ENCODE measurements at regions not wholly inside any gene's neighbourhood (a gene's known extent, or its start where the extent isn't known, plus 50 kb on each side); places are given as distances from the start of the nearest gene placed in this dataset.

DNA sequence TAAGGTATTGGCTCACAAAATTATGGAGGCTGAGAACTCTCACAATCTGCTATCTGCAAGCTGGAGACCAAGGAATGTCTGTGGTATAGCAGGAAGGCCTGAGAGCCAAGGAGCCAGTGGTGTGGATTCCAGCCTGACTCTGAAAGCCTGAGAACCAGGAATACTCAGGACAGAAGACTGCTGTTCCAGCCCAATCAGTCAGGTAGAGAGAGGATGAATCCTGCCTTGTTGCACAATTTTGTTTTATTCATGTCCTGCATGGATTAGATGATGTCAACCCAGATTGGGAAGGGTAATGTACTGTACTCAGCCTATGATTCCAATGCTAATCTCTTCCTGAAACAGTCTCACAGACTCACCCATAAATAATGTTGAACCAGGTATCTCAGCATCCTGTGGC is 312.4 kb upstream of the KCNMB2 start:
- no peak overlapping the region for H3K27ac ChIP-seq
- no peaks in the 10 kb centered on the region for H3K9me3 ChIP-seq (ENCODE audit: insufficient read depth, low read depth)
- H3K4me1 ChIP-seq (replicated peaks; ENCODE audit: insufficient read depth), result no peaks in the 10 kb centered on the region
- no peaks in the 10 kb centered on the region for H3K79me2 ChIP-seq (ENCODE audit: low read depth)
- H2AFZ ChIP-seq, result no peak overlapping the region
- DNase-seq, result no peak
- no peaks in the 10 kb centered on the region for H3K27me3 ChIP-seq (ENCODE audit: insufficient read depth, low read depth)
- H3F3A ChIP-seq (ENCODE audit: insufficient read depth, low read depth), result no peaks in the 10 kb centered on the region
- no peaks in the 10 kb centered on the region for H3K9me2 ChIP-seq (ENCODE audit: insufficient read depth)
- intact Hi-C loops (cut with micrococcal nuclease; ENCODE audit: unreplicated experiment), result no loop called here
- no peak overlapping the region for H3K4me2 ChIP-seq
- H3K4me3 ChIP-seq, result no peak overlapping the region
- BruUV-seq (replicated peaks), result no TSS peak
- TF ChIP-seq, protein P1, sequence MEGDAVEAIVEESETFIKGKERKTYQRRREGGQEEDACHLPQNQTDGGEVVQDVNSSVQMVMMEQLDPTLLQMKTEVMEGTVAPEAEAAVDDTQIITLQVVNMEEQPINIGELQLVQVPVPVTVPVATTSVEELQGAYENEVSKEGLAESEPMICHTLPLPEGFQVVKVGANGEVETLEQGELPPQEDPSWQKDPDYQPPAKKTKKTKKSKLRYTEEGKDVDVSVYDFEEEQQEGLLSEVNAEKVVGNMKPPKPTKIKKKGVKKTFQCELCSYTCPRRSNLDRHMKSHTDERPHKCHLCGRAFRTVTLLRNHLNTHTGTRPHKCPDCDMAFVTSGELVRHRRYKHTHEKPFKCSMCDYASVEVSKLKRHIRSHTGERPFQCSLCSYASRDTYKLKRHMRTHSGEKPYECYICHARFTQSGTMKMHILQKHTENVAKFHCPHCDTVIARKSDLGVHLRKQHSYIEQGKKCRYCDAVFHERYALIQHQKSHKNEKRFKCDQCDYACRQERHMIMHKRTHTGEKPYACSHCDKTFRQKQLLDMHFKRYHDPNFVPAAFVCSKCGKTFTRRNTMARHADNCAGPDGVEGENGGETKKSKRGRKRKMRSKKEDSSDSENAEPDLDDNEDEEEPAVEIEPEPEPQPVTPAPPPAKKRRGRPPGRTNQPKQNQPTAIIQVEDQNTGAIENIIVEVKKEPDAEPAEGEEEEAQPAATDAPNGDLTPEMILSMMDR (conservative IDR thresholded peaks at IDR 0.05), result no peak
- TF ChIP-seq EZH2 (IDR thresholded peaks at IDR 0.05; ENCODE audit: low read depth), result no peak
- CTCF ChIA-PET, result no interaction called here
- H3K36me3 ChIP-seq (ENCODE audit: low read depth), result no peaks in the 10 kb centered on the region
- POLR2A ChIA-PET (ENCODE audit: unreplicated experiment), result no interaction called here
- no peaks in the 10 kb centered on the region for H4K20me1 ChIP-seq (ENCODE audit: insufficient read depth)

DNA sequence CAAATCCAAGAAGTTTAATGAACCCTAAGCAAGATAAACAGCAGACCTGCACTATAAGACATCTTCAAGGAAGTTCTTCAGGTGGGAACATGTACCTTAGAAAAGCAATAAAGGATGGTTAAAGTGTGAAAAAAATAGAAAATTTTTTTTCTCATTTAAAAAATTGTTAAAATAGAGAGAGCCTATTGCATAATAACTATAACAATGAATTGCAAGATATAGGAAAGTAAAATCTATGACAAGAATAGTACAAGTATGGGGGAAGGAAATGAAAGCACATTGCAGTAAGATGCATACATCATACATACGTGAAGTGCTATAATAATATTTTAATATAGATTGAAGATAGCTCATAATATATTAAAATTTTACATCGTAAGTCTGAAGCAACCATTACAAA is 310.1 kb upstream of the KCNMB2 start:
- ChIA-PET POLR2A (ENCODE audit: unreplicated experiment) (no interaction called here), CTCF (no interaction called here)
- no peak for DNase-seq
- Histone ChIP-seq H3K4me3 (no peak overlapping the region), H3K36me3 (ENCODE audit: low read depth) (no peaks in the 10 kb centered on the region), H3K27me3 (ENCODE audit: insufficient read depth, low read depth) (no peaks in the 10 kb centered on the region), H4K20me1 (ENCODE audit: insufficient read depth) (no peaks in the 10 kb centered on the region), H3K79me2 (ENCODE audit: low read depth) (no peaks in the 10 kb centered on the region), H2AFZ (no peak overlapping the region), H3K27ac (no peak overlapping the region), H3K4me2 (no peak overlapping the region), H3K9me2 (ENCODE audit: insufficient read depth) (no peaks in the 10 kb centered on the region), H3K4me1 (replicated peaks; ENCODE audit: insufficient read depth) (no peaks in the 10 kb centered on the region), H3K9me3 (ENCODE audit: insufficient read depth, low read depth) (no peaks in the 10 kb centered on the region), H3F3A (ENCODE audit: insufficient read depth, low read depth) (no peaks in the 10 kb centered on the region)
- BruUV-seq (replicated peaks), result no TSS peak
- intact Hi-C loops (cut with micrococcal nuclease; ENCODE audit: unreplicated experiment), result no loop called here
- TF ChIP-seq EZH2 (IDR thresholded peaks at IDR 0.05; ENCODE audit: low read depth), result no peak
- TF ChIP-seq, protein P1 (conservative IDR thresholded peaks at IDR 0.05), result no peak

DNA sequence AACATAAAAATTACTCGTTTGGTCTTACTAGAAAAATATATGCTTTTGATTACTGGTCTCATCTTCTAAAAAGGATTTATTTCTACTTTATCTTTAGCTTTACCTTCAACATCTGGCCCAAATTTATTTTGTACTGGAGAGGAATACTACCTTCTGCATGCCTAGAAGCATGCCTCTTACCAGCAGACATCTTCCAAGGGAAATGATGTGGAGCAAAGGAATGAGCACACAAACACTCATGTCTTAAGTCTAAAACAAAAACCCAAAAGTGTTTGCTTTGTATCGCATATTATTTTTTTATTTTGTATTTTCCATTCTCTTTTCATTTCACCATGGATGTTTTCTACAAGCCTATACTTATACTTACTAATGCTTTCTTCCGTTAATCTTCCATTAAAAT is 304.6 kb upstream of the KCNMB2 start:
- Histone ChIP-seq H3K4me3 (no peak overlapping the region), H3K9me3 (ENCODE audit: insufficient read depth, low read depth) (no peaks in the 10 kb centered on the region), H4K20me1 (ENCODE audit: insufficient read depth) (no peaks in the 10 kb centered on the region), H3K4me1 (replicated peaks; ENCODE audit: insufficient read depth) (no peaks in the 10 kb centered on the region), H3K27me3 (ENCODE audit: insufficient read depth, low read depth) (no peaks in the 10 kb centered on the region), H3K27ac (no peak overlapping the region), H3K36me3 (ENCODE audit: low read depth) (no peaks in the 10 kb centered on the region), H2AFZ (no peak overlapping the region), H3K4me2 (no peak overlapping the region), H3K79me2 (ENCODE audit: low read depth) (no peaks in the 10 kb centered on the region), H3K9me2 (ENCODE audit: insufficient read depth) (peaks cover 5% of the 10 kb centered on the region; the same call in 1 of the 2 replicates), H3F3A (ENCODE audit: insufficient read depth, low read depth) (no peaks in the 10 kb centered on the region)
- no peak for DNase-seq
- intact Hi-C loops (cut with micrococcal nuclease; ENCODE audit: unreplicated experiment), result no loop called here
- TF ChIP-seq, protein P1 (conservative IDR thresholded peaks at IDR 0.05), result no peak
- no peak for TF ChIP-seq EZH2 (IDR thresholded peaks at IDR 0.05; ENCODE audit: low read depth)
- CTCF ChIA-PET, result no interaction called here
- POLR2A ChIA-PET (ENCODE audit: unreplicated experiment), result no interaction called here
- no TSS peak for BruUV-seq (replicated peaks)

Measured in PC-9 (cell line).